ENCODE measurements at regions not wholly inside any gene's neighbourhood (a gene's known extent, or its start where the extent isn't known, plus 50 kb on each side); places are given as distances from the start of the nearest gene placed in this dataset.

DNA sequence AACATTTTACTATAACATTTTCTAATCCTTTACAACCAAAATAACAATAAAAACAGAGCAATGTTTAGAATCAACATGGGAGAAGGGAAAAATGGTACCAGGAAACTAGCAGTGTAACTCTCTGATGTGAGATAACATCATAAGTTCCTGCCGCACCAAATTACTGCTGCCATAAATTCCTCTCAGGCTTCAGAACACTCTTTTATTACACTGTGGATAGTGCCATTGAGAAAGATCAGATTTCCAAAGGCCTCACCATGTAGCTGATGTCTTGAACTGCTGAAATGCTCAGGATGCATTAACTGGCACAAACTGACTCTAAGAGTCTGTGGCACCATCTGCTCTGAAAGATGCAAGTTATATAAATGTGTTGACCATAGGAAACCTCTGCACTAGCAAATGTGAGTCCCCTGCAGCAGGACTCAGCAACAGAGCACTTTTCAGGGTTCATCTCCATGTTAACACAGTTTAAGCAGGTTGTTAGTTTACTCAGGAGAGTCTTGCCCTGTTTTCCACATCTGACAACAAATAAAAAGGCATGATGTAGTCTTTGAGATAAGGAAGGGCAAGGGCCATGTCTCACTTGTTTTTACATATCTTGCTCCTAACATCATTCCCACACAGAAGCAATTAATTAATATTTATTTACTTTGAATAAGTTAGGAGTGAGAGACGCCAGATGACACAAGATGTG is 218.1 kb downstream of the CETN3 start:
- no peak for DNase-seq (ENCODE audit: low spot score)

DNA sequence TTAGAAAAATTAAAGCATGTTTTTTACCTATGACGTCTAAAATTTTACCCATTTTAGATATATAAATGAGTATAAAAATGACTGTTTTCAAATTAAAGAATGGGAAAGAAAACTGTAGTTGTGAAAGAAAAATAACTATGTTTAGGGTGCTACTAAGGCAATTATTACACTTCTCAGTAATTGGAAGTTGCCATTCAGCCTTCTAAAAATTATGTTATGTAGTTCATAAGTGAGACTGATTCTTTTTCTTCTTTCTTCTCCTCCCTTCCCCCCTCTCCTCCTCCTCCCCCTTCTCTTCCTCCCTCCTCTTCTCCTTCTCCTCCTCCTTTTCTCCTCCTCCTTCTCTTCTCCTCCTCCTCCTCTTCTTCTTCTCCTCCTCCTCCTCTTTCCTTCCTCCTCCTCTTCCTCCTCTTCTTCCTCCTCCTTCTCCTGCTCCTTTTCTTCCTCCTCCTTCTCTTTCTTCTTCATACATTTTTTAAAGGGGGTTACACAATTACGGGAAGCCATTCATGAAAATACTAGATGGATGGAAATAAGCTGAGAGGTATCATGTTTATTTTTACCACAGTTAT is 223.6 kb downstream of the CETN3 start:
- no peak for DNase-seq (ENCODE audit: low spot score)

DNA sequence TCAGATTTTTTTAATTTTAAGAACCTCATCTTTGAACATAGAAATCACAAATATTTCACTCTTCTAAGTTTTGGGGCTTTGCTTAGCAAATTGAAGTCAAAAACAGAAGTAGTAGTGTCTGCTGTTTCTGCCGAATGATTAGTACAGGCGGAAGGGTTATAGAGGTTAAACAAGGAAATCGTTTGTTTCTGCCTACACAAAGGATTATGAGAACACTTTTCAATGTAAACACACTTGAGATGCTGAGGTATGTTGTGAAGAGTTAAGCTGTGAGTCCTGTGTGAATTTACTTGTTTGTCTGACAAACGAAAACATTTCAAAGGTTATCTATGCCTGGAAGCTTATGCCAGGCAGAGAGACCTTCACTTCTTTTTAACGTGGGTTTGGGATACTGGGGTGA is 224.8 kb downstream of the CETN3 start:
- DNase-seq (ENCODE audit: low spot score), result no peak

DNA sequence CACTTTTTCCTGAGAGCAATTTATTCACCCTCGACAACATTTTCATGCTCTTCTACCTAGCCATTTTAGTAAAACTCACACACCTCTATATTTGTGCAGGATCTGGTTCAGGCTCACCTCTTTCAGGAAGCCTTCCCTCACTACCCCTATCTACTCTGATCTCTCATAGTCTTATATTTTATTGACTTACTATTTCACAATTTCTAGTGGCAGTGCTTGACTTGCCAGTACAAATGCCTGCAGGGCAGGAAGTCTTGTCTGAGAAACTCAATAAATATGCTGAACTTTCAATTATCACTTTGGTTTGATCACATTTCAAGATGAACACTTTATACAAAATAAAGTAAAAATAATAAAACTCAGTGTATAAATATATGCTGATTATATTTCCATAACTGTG is 226.8 kb downstream of the CETN3 start:
- no peak for DNase-seq (ENCODE audit: low spot score)

DNA sequence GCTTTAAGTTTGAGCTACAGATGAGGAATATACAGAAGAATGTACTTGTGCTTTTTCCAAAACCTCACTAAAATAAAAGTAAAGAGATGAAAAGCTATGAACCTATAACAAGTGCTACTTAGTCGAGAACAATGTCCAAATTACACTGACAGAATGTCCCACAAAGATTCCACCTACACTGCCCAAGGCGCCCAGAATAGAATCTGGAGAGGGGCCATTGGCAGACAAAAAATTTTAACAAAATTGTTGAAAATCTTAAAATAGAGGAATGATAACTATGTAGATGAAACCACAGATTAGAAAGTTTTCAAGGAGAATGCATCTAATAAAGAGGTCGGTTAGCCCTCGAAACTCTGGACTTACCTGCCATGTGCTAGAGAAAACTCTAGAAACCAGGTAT is 235.3 kb downstream of the CETN3 start:
- DNase-seq (ENCODE audit: low spot score), result no peak

DNA sequence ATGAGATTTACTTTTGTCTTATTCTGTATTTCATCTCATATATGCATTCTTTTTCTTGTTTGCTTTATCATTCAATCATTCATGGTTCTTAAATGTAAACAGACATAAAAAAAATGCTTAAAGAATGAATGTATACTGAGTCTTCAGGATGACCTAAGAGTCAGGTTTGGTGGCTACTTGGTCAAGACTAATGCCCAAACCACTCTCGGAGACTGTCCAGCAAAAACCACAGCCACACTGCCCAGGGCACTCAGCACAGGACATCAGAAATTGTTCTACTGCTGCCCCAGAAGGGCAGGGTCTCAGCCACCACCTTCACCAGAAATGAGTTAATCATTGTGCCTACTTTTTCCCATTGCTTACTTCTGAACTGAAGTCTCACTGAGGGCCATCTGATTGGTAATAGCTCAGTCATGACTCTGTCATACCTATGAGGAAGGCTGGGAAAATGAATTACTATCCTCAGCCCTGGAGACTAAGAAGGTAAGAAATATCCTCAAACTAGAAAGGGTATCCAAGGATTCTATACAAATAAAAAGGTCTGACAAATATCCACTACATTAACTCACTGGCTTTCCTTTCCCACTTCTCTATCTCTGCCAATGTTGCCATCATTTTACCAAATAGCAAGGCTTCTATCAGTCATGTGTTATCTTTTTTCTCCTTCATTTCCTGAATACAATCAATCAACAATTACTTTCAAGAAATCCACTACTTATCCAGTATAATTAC is 236.1 kb downstream of the CETN3 start:
- DNase-seq (ENCODE audit: low spot score), result no peak

DNA sequence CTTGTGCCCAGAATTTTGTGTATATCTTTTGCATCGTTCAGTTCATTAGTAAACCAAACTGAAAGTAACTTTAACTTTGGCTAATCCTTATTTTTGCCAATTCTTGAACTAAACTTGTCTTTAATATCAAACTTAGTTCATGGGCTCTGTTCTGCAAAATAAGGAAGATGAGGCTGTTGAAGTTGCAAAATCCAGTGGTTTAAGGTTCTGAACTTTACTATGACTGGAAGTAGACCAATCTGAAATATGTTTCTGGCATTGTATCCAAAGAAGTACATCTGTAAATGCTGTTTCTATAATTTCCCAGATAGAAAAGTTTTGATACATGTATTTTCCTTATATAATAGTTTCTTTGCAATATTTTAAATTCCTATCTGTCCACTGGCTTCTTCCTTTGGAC is 238.1 kb downstream of the CETN3 start:
- DNase-seq (ENCODE audit: low spot score), result no peak

DNA sequence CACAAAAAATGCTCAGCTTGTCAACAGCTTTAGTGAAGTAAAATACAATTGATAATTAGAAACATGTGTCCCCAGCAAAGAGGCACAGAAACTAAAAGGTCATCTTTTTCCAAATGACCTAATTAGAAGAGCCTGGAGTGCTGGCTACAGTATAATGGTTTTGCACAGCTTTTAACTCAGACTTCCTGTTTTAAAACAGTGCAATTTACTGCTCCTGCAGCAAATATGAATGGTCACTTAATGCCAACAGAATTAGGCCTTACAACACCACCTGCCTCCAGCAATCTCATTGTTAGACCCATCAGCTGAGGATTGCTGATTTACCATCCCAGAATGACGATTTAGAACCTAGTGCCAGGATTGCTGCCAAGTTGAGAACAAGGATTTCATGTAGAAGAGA is 239.3 kb downstream of the CETN3 start:
- DNase-seq (ENCODE audit: low spot score), result no peak

DNA sequence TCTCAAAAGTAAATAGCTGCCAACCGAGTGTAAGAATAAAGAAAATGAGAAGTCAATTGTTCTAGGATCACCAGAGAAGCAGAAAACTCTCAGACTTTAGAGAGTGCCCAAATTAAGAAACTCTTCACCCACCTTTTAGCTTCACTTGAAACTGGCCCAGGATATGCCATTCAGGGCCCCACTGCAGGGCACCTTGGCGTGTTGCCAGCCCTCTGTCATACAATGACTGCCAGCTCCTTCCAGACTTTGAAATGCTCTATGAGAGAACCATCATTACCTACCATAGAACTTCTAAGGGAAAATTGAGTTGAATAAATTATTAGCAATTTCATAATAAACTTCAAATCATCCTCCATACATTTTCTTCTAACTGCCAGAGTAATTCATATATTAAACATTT is 240.5 kb downstream of the CETN3 start:
- DNase-seq (ENCODE audit: low spot score), result no peak

DNA sequence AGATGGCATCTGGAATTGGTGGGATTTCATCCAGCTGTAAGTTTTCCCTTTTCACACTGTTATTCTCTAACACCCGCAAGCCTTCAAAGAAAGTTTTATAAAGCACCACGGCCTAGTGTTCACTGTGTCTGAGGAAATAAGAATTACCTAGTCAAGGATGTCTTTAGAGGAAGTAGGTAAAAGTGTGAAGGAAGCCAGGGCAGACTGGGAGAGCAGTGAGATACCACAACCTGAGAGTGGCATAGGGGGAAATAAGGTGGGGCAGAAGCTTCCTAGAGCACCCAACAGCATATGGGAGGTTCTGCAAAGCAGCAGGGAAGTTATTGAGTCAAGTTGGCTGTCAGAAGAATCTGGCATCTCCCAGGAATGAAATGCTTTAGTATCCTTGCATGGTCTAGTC is 241.2 kb downstream of the CETN3 start:
- DNase-seq (ENCODE audit: low spot score), result no peak

DNA sequence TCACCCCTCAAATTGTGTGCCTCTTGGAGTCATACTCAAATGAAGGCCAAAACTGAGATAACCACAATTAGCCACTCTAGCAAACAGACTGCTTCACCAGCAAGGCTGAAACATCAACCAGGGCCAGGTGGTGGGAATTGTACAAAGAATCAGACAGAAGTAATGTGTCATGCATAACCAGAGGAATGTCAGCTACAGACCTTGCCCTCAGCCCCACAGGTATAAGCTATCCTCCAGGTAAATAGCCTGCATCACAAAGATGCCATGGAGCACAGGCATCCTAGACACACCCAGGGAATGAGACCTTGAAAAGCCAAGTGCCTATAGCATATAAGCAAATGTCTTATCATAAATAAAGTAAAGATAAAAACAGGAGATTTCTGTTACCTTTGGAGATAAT is 242.7 kb downstream of the CETN3 start:
- DNase-seq (ENCODE audit: low spot score), result no peak

DNA sequence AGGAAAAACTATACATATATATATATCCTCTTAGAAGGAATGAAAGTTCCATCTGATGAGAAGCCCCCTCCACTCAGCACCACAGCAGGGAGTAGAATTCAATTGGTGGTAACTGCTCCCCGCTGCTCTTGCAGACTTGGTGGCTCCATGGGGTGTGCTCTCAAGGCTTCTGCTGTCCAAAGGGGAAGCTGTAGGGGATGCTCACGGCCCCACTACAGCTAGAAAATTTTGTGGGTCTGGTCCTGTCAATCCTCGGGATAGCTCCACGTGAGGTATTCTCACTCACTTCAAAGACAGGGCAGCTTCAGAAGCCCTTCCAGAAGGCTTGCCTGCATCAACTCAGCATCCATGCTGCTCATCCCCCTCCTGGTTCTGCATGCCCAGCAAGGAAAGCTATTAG is 247.2 kb downstream of the CETN3 start:
- no peak for DNase-seq (ENCODE audit: low spot score)

DNA sequence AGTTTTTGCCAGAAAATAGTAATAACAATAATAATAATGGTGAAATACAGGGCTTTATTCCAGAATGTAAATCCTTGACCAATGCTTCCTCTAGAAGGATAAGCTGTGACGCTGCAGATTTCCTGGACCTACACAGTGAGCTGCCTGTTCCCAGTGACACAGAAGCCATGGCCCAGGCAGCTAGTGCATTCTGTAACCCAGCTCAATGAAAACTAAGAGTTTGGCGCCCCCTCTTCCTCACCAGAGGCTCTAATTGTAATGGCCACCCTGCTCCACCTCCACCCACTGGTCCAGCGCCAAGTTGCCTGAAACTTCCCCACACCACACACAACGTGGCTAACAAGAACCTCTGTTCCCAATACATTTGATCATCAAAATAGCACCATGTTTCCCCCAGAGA is 248.1 kb downstream of the CETN3 start:
- DNase-seq (ENCODE audit: low spot score), result peak; percentile 34

DNA sequence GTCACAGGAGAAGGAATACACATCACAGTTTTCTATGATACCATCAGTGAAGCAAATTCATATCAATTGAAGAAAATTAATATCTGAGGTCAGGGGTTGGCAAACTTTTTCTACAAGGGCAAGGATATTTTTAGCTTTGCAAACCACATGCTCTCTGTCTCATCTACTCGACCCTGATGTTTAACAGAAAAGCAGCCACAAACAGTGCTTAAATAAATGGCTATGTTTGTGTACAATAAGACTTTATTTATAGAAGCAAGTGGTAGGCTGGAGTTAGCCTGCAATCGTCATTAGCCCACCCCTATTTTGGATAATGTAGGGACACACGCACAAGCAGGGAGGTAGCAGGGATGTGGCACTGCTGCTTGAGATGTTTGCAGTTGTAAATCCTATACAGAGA is 251.4 kb downstream of the CETN3 start:
- DNase-seq (ENCODE audit: low spot score), result no peak

DNA sequence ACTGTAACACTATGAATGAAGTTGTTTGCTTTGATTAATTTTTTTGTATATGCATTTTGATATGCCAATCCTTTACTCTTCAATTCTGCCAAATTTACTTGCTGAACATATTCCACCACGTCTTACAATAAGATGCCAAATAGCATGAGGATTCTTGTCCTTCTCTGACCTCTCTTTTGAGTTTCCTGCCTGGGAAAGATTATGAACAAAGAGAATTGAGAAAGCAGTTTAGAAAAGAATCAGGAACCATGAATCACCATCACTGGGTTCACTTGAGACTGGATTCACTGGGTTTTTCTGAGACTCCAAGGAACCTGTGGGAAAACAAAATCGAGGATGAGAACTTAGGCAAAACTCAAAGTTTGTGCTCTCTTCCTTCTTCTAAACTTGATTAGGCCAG is 256.5 kb downstream of the CETN3 start:
- DNase-seq (ENCODE audit: low spot score), result no peak

DNA sequence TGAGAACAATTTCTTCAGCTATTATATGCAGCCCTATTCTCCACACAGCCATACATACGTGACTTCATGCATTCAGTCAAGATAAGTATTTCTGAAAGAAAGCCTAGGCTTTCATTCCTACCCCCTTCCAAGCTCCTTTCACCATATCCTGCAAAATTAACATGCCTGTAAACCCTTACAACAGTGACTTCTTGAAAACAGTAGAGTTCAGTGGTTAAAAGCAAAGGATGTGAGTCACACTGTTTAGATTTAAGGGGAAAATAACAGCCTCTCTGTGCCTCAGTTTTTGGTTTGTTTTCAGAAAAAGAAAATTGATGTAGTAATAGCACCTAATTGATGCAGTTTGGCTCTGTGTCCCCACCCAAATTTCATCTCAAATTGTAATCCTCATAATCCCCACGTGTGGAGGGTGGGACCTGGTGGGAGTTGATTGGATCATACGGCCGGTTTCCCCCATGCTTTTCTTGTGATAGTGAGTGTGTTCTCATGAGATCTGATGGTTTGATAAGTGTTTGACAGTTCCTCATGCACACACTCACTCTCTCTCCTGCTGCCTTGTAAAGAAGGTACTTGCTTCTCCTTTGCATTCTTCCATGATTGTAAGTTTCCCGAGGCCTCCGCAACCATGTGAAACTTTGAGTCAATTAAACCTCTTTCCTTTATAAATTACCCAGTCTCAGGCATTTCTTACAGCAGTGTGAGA is 264.8 kb downstream of the CETN3 start:
- no peak for DNase-seq (ENCODE audit: low spot score)

DNA sequence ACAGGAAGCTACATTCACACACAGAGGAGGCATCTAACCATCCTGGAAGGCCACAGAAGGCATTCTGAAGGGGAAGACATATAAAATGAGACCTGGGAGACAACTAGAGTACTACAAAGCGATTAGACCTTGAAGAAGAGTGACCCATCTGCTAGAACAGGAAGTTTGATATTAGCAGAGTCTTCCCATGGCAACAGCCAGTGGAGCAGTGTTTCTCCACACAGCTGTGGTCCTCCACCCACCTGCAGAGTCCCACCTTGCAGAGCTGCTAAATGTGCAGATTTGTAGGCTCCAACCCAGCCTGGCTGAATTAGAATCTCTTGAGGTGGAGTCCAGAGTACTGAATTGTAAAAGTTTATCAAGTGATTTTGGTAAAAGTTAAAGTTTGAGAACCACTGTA is 267.0 kb downstream of the CETN3 start:
- peak; percentile 44 for DNase-seq (ENCODE audit: low spot score)

DNA sequence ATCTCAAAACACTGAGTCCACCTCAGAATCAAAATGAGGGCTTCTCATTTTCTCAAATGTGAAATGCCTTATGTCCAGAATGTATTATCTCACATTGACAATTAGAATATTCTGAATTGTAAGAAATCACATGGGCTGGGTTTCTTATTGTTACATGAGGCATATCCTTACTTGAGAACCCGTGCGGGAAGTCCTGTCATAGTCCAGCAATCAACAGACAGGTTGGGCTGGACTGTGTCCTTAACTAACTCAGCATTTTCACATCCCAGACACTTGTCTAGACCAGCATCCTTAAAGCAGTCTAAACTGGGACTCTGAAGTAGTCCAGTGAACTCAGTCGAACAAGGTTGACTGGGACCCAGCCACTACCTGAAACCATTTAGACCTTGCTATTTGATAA is 267.6 kb downstream of the CETN3 start:
- DNase-seq (ENCODE audit: low spot score), result no peak

DNA sequence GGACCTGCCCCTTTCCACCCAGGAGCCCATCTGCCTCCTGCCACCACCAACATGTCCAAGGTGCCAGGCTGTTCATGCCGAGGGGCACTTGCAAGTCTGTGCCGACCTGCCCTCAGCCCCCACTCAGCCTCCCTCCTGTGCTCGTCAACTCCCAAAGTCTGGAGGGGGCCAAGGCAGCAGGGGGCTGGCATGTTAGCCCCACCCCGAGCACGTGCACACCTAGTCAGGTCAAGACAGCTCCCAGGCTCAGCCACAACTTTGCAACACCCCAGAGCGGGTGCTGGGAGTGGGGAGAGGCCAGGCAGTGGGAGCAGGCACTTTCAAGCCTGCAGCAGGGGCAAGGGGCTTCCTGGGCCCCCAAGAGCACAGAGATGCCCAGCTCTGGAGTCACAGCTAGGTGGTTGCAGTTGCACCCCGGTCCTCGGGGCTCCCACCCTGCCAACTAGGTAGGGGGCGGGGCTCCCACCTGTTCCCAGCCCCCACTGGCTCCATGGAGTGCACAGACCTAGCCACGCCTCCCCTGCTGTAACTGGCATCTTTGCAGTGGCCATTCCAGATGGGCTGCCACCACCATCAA is 272.5 kb downstream of the CETN3 start:
- no peak for DNase-seq (ENCODE audit: low spot score)

DNA sequence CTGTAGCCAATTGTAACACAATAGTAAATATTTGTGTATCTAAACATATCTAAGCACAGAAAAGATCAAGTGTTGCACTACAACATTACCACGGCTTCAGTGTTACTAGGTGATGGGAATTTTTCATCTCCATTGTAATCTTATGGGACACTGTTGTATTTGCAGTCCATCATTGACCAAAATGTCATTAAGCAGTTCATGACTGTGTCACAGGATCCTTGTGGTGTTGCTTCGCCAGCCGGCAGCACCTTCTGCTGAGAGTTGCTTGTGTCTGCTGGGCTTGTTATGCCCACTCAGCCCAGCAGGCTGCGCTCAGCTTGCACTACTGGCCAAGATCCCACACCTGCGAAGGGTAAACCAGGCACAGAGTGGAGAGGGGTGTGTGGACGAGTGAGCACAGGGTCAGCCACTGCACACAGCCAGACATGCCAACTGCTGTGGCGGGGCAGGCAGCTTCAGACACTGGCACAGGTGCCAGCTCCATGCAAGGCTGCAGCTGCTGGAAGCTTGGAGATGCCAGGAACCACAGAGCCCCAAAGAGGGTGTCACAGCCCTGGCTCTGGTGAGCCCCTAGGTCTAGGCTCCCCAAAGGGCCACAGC is 273.7 kb downstream of the CETN3 start:
- DNase-seq (ENCODE audit: low spot score), result peak; percentile 29

DNA sequence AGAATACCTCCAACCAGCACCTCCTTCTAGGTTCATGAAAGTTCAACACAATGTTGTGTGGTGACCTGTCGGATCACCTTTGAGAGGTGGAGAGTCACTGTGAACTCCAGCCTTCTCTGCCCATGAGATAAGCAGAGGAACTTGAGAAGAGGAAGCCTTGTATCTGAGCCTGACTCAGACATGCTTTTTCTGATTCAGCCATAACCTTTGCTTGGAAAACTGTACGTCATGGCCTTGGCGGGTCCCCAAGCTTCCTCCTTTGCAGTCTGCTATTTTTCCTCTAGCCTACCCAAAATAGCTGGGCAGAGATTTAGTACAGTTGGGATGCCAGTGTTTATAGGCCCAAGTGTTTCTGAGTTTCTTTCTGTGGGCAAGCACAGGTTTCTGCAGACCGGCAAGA is 274.7 kb downstream of the CETN3 start:
- DNase-seq (ENCODE audit: low spot score), result no peak

DNA sequence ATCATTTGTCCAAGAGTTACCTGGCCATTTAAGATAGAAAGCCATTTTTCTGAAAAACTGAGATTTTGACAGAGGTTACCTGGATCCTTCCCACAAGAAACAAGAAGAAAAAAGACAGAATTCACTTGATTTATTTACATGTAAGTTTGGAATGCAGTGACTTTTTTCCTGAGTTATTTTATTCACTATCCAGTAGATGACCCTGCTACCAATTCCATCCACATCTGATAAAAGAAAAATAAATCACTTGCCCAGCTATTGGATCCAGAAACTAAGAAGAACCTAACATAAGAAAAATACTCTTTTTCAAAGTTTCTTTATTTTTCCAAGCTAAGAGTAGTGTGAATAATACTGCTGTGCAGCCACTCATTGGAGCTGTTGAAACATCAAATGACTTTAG is 275.2 kb downstream of the CETN3 start:
- no peak for DNase-seq (ENCODE audit: low spot score)
